ENCODE measurements at regions not wholly inside any gene's neighbourhood (a gene's known extent, or its start where the extent isn't known, plus 50 kb on each side); places are given as distances from the start of the nearest gene placed in this dataset.
A peak's percentile ranks its signal among the peaks of the same experiment; 100 is the strongest.
"Not testable (repeated sequence)": the region's sequence is repeated elsewhere in the genome, so short reads cannot be mapped to it uniquely, and the experiment has no call there.

- TF ChIP-seq EP300 (IDR thresholded peaks at IDR 0.05), result no peak
- TF ChIP-seq POLR2A (IDR thresholded peaks at IDR 0.05), result no peak
- no peak for TF ChIP-seq CTCF (IDR thresholded peaks at IDR 0.05)
- TF ChIP-seq POLR2AphosphoS5 (IDR thresholded peaks at IDR 0.05), result no peak
- H3K27ac ChIP-seq, result no peak overlapping the region
- H3K4me1 ChIP-seq, result no peaks in the 10 kb centered on the region
- peaks cover 66% of the 10 kb centered on the region for H3K27me3 ChIP-seq
- no peaks in the 10 kb centered on the region for H3K9me3 ChIP-seq
- DNase-seq (ENCODE audit: low spot score in 2 of 2), result no peak
- H3K4me3 ChIP-seq, result no peak overlapping the region
- H3K36me3 ChIP-seq, result no peaks in the 10 kb centered on the region
- 81% methylated on average over 16 of the region's 26 CpGs for WGBS
Measured at GRCh38 chr12:131385313-131386166, 325.4 kb upstream of the SFSWAP start.

- H3K27me3 ChIP-seq, result peaks cover 63% of the 10 kb centered on the region
- 59% methylated on average over 9 of the region's 9 CpGs for WGBS
Measured at GRCh38 chr12:131386167-131386521, 324.7 kb upstream of the SFSWAP start.

DNA sequence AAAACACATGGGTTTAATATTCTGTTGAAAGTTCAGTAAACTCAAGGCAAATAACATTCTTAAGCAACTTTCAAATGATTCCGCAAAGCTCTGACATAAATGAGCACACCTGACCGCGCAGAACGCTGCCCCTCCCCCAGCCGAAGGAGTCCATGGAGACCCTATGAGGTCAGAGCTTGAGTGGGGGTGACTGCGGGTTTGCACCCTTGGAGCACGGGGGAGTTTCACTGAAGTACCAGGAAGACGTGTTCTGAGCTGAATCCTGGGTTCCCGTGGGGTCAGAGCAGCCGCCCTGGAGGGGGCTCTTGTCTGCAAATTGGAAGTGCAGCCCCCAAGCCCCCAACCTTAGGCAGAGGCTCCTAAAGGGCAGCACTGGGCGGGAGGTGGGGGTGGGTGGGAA lies 324.1 kb upstream of the SFSWAP start:
- Histone ChIP-seq H3K27me3 (peaks cover 57% of the 10 kb centered on the region), H3K27ac (no peak overlapping the region), H3K4me1 (no peaks in the 10 kb centered on the region), H3K9me3 (no peaks in the 10 kb centered on the region), H3K4me3 (no peak overlapping the region), H3K36me3 (no peaks in the 10 kb centered on the region)
- TF ChIP-seq EP300 (IDR thresholded peaks at IDR 0.05) (no peak), CTCF (IDR thresholded peaks at IDR 0.05) (no peak), POLR2A (IDR thresholded peaks at IDR 0.05) (no peak), POLR2AphosphoS5 (IDR thresholded peaks at IDR 0.05) (no peak)
- DNase-seq (ENCODE audit: low spot score in 2 of 2), result no peak
- 80% methylated on average over 10 of the region's 11 CpGs for WGBS

More at GRCh38 chr12:131386167-131386521, 324.7 kb upstream of the SFSWAP start:
- H3K4me3 ChIP-seq, result no peak overlapping the region
- DNase-seq (ENCODE audit: low spot score in 2 of 2), result no peak
- TF ChIP-seq POLR2A (IDR thresholded peaks at IDR 0.05) (no peak), EP300 (IDR thresholded peaks at IDR 0.05) (no peak), CTCF (IDR thresholded peaks at IDR 0.05) (no peak), POLR2AphosphoS5 (IDR thresholded peaks at IDR 0.05) (no peak)
- H3K27ac ChIP-seq, result no peak overlapping the region
- no peaks in the 10 kb centered on the region for H3K9me3 ChIP-seq
- no peaks in the 10 kb centered on the region for H3K36me3 ChIP-seq
- no peaks in the 10 kb centered on the region for H3K4me1 ChIP-seq

DNA sequence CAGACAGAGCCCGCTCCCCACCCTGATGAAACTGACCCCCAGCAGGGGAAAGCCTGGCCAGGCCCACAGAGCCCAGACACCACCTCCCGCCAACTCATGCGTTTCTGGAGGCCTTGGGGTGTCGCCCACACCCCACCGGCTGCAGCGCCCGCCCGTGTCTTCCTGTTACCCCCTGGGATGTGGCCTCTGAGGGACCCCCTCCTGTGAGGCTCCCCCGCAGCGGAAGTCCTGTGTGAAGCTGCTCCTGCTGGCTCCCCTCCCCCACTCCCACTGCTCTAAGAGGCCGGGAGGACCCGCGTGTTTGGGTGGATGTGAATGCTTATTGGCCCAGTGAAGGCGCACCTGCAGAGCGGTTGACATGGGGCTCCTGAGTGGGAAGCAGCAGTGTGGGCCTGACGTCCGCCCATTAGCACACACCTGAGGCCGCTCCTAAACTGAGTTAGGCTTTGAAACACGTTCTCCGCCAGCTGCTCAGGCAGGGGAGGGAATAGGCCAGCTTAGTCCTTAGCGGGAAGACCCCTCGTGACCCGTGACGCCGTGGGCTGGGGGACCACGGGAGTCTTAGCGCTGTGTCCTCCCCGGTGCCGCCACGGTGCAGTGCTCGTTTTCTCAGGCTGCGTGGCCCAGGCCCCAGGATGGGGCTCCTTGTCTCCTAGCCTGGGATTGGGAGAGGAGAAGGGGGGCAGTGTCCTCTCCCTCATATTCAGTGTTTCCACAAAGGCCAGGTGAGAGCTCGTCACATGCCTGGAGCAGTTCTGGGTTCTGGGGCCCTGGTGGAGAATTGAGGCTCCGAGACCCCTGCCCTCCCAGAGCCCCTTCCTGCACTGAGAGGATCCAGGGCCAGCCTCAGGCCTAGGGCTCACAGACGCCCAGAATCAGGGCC lies 323.4 kb upstream of the SFSWAP start:
- H3K9me3 ChIP-seq, result no peaks in the 10 kb centered on the region
- H3K27ac ChIP-seq, result no peak overlapping the region
- H3K36me3 ChIP-seq, result no peaks in the 10 kb centered on the region
- 85% methylated on average over 8 of the region's 35 CpGs for WGBS
- H3K4me3 ChIP-seq, result no peak overlapping the region
- TF ChIP-seq EP300 (IDR thresholded peaks at IDR 0.05) (no peak), POLR2A (IDR thresholded peaks at IDR 0.05) (no peak), CTCF (IDR thresholded peaks at IDR 0.05) (no peak), POLR2AphosphoS5 (IDR thresholded peaks at IDR 0.05) (no peak)
- H3K27me3 ChIP-seq, result peaks cover 51% of the 10 kb centered on the region
- peak in 1 of 2 donors; percentile 48 for DNase-seq (ENCODE audit: low spot score in 2 of 2)
- H3K4me1 ChIP-seq, result no peaks in the 10 kb centered on the region

- WGBS, result 50% methylated on average over 3 of the region's 10 CpGs
- H3K9me3 ChIP-seq; H3K27ac ChIP-seq; H3K4me1 ChIP-seq; H3K36me3 ChIP-seq; DNase-seq (ENCODE audit: low spot score in 2 of 2); H3K4me3 ChIP-seq: not testable (repeated sequence)
- H3K27me3 ChIP-seq, result peaks cover 47% of the 10 kb centered on the region
Measured at GRCh38 chr12:131388164-131389053, 322.5 kb upstream of the SFSWAP start.

Measured in suprapubic skin (tissue), 4 donors.